ENCODE measurements at regions not wholly inside any gene's neighbourhood (a gene's known extent, or its start where the extent isn't known, plus 50 kb on each side); places are given as distances from the start of the nearest gene placed in this dataset.

- TF ChIP-seq CTCF (IDR thresholded peaks at IDR 0.05; ENCODE audit: poor library complexity, severe bottlenecking) (no peak), EZH2 (IDR thresholded peaks at IDR 0.05; ENCODE audit: borderline replicate concordance, insufficient read depth, low read length, poor library complexity, severe bottlenecking) (no peak), TAF1 (IDR thresholded peaks at IDR 0.05; ENCODE audit: low read depth) (no peak), RAD21 (conservative IDR thresholded peaks at IDR 0.05) (no peak)
These were observed 610.8 kb downstream of the NTRK3 start for GRCh38 chr15:87645723-87646122.

Data from neural cell (in vitro differentiated cells).